PC-3 (cell line): ENCODE measurements at regions not wholly inside any gene's neighbourhood (a gene's known extent, or its start where the extent isn't known, plus 50 kb on each side); places are given as distances from the start of the nearest gene placed in this dataset.

ENCODE experiments used
- ATAC-seq: fragments of 200-7000 bp; cut with Tn5 transposase; 2 replicates; pipeline ENCODE4 v1.9.1; 2020; ENCODE audit warnings: mild to moderate bottlenecking, moderate library complexity
- BruUV-seq: library from RNA; stranded (reverse); fragments of 400-500 nt; replicated peaks from 2 replicates; lab custom pipeline; 2021; lab: Mats Ljungman, UMichigan
- CTCF ChIA-PET: fragments of 300-600 bp; sonication (Branson Sonifier 250); formaldehyde crosslinking; loops from one replicate; lab custom pipeline; 2022; ENCODE audit warnings: antibody characterized with exemption; lab: Charles Lee
- POLR2A ChIA-PET: fragments of 300-600 bp; sonication (Branson Sonifier 250); formaldehyde crosslinking; loops from one replicate; lab custom pipeline; 2022; ENCODE audit warnings: antibody characterized with exemption; ENCODE audit not compliant: unreplicated experiment; lab: Charles Lee
- DNase-seq: peaks from one replicate; pipeline ENCODE4 v3.0.0-alpha.2; 2015
- H2AFZ ChIP-seq: fragments of 300-600 bp; sonication (generic); 2 replicates; pipeline ENCODE4 v1.6.0; 2016; ENCODE audit warnings: antibody characterized with exemption, low read length
- H3F3A ChIP-seq: fragments of 300-600 bp; sonication (generic); one replicate; pipeline ENCODE4 v1.6.0; 2017; ENCODE audit warnings: antibody characterized with exemption, low read length, control low read depth, mild to moderate bottlenecking; ENCODE audit not compliant: unreplicated experiment
- H3K27ac ChIP-seq: fragments of 300-600 bp; sonication (generic); 2 replicates; pipeline ENCODE4 v1.5.1; 2016; ENCODE audit warnings: mild to moderate bottlenecking, low read length
- H3K27me3 ChIP-seq: fragments of 300-600 bp; sonication (generic); 2 replicates; pipeline ENCODE4 v1.6.1; 2016; ENCODE audit warnings: low read length, mixed read lengths
- H3K36me3 ChIP-seq: fragments of 300-600 bp; sonication (generic); 2 replicates; pipeline ENCODE4 v1.6.1; 2016; ENCODE audit warnings: low read depth, mixed run types, low read length, mixed read lengths
- H3K4me1 ChIP-seq: fragments of 300-600 bp; sonication (generic); 2 replicates; pipeline ENCODE4 v1.5.1; 2016; ENCODE audit warnings: low read length; ENCODE audit not compliant: insufficient read depth
- H3K4me2 ChIP-seq: fragments of 300-600 bp; sonication (generic); 2 replicates; pipeline ENCODE4 v1.6.0; 2016; ENCODE audit warnings: low read length
- H3K4me3 ChIP-seq: fragments of 300-600 bp; sonication (generic); 2 replicates; pipeline ENCODE4 v1.5.1; 2016; ENCODE audit warnings: mild to moderate bottlenecking, low read length, mixed read lengths
- H3K79me2 ChIP-seq: fragments of 300-600 bp; sonication (generic); 2 replicates; pipeline ENCODE4 v1.6.1; 2017; ENCODE audit warnings: low read length, mixed read lengths
- H3K9ac ChIP-seq: fragments of 300-600 bp; sonication (generic); 2 replicates; pipeline ENCODE4 v1.6.0; 2016; ENCODE audit warnings: mild to moderate bottlenecking, low read length
- H3K9me2 ChIP-seq: fragments of 300-600 bp; sonication (generic); replicated peaks from 2 replicates; pipeline ENCODE4 v1.6.1; 2016; ENCODE audit warnings: mixed run types, low read length, mixed read lengths
- H3K9me3 ChIP-seq: fragments of 300-600 bp; sonication (generic); 2 replicates; pipeline ENCODE4 v1.6.1; 2016; ENCODE audit warnings: low read length, mixed read lengths
- H4K20me1 ChIP-seq: fragments of 300-600 bp; sonication (generic); 2 replicates; pipeline ENCODE4 v1.6.1; 2016; ENCODE audit warnings: low read length, mixed read lengths
- EZH2 ChIP-seq: fragments of 300-600 bp; sonication (generic); IDR thresholded peaks from one replicate; pipeline ENCODE4 v1.6.1; 2017; ENCODE audit warnings: antibody characterized with exemption, mild to moderate bottlenecking, low read length; ENCODE audit not compliant: unreplicated experiment
- EZH2phosphoT487 ChIP-seq: fragments of 300-600 bp; sonication (generic); IDR thresholded peaks from 2 replicates; pipeline ENCODE4 v1.6.1; 2018; ENCODE audit warnings: mild to moderate bottlenecking, antibody characterized with exemption, low read length, borderline replicate concordance
- intact Hi-C: fragments of 100-400 bp; cut with micrococcal nuclease; formaldehyde crosslinking; loops from 2 replicates; pipeline ENCODE4 v1.9.0; 2023
- TF ChIP-seq, protein P1 (sequence below): fragments of 300-600 bp; sonication (generic); conservative IDR thresholded peaks from 2 replicates; pipeline ENCODE4 v1.5.1; 2017; ENCODE audit warnings: antibody characterized with exemption, low read depth, mild to moderate bottlenecking, low read length

DNA sequence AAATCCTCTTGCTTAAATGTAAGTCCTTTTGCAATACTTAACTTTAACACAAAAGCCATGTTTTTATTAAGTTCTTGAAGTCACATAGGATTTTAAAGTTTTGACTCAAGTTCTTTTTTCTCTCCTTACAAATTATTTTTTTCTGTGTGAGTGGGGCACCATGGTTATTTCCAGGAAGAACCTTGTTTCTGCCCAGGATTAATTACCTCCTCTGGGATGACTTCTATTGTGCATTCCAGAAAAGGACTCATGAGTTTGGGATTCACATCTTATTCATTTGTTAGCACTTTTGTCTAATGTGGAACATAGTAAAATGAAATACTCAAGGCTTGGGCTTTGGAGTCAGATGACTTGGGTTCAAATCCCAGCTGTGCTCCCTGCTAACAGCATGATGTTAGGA, 421.4 kb upstream of the WWC1 start:
- Histone ChIP-seq H3K79me2 (no peaks in the 10 kb centered on the region), H3K4me2 (no peak overlapping the region), H3K9me3 (no peaks in the 10 kb centered on the region), H3K27ac (no peak overlapping the region), H3K36me3 (no peaks in the 10 kb centered on the region), H4K20me1 (no peaks in the 10 kb centered on the region), H3K9me2 (no peaks in the 10 kb centered on the region), H3K4me1 (no peaks in the 10 kb centered on the region), H3F3A (no peaks in the 10 kb centered on the region), H2AFZ (no peak overlapping the region), H3K4me3 (no peak overlapping the region), H3K27me3 (peaks cover 69% of the 10 kb centered on the region), H3K9ac (no peak overlapping the region)
- intact Hi-C loops = no loop called here
- no peak for ATAC-seq
- BruUV-seq = no TSS peak
- TF ChIP-seq, protein P1, sequence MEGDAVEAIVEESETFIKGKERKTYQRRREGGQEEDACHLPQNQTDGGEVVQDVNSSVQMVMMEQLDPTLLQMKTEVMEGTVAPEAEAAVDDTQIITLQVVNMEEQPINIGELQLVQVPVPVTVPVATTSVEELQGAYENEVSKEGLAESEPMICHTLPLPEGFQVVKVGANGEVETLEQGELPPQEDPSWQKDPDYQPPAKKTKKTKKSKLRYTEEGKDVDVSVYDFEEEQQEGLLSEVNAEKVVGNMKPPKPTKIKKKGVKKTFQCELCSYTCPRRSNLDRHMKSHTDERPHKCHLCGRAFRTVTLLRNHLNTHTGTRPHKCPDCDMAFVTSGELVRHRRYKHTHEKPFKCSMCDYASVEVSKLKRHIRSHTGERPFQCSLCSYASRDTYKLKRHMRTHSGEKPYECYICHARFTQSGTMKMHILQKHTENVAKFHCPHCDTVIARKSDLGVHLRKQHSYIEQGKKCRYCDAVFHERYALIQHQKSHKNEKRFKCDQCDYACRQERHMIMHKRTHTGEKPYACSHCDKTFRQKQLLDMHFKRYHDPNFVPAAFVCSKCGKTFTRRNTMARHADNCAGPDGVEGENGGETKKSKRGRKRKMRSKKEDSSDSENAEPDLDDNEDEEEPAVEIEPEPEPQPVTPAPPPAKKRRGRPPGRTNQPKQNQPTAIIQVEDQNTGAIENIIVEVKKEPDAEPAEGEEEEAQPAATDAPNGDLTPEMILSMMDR = no peak
- TF ChIP-seq EZH2 = no peak
- TF ChIP-seq EZH2phosphoT487 = no peak
- ChIA-PET CTCF (no interaction called here), POLR2A (no interaction called here)
- DNase-seq = no peak

DNA sequence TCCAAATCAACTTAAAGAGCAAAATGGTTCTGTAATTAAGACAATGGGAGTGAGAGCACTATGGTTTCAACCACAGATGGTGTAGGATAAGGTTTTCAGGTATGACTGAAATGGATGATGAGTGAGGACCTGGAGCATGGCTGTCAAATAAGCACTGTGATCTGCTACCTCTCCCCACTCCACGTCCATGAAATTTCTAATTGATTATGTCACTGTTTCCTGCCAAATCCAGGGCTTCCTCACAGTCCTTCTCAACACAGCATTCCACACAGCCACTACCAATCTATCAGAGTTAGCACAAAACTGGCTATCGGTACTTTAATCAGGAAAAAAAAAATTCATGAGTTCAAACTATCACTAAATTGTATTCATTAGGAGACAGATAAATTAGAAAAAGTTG, 420.4 kb upstream of the WWC1 start:
- ATAC-seq (no peak), DNase-seq (no peak)
- no peaks in the 10 kb centered on the region for H4K20me1 ChIP-seq
- H3K27me3 ChIP-seq = peaks cover 63% of the 10 kb centered on the region
- ChIA-PET POLR2A (no interaction called here), CTCF (no interaction called here)
- no peaks in the 10 kb centered on the region for H3K9me3 ChIP-seq
- intact Hi-C loops = no loop called here
- no peak overlapping the region for H3K4me2 ChIP-seq
- H3K9me2 ChIP-seq = no peaks in the 10 kb centered on the region
- H3K4me1 ChIP-seq = no peaks in the 10 kb centered on the region
- no peaks in the 10 kb centered on the region for H3K79me2 ChIP-seq
- H3K9ac ChIP-seq = no peak overlapping the region
- TF ChIP-seq, protein P1 = no peak
- TF ChIP-seq EZH2 = no peak
- no peak for TF ChIP-seq EZH2phosphoT487
- H3K27ac ChIP-seq = no peak overlapping the region
- no peak overlapping the region for H2AFZ ChIP-seq
- H3K36me3 ChIP-seq = no peaks in the 10 kb centered on the region
- H3K4me3 ChIP-seq = no peak overlapping the region
- no TSS peak for BruUV-seq
- H3F3A ChIP-seq = no peaks in the 10 kb centered on the region

DNA sequence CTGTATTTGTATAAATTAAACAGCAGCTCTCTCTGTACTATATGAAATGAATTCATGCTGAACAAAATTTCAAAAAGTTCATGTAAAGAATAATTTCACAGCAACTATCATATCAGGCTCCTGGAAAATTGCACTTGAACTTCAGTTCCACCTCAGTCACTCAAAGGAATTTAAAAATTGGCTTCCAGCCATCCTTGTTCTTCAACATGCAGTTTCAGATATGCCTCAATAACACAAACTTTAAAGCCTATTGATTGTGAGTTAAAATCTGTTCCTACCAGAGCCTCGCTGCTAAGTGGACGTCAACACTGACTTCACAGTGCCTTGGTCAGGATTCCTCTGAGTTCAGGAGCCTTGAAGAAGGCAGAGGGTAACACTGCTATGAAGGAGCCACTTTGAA, 418.7 kb upstream of the WWC1 start:
- no peak overlapping the region for H3K4me3 ChIP-seq
- POLR2A ChIA-PET = no interaction called here
- no peaks in the 10 kb centered on the region for H3K79me2 ChIP-seq
- H3K27ac ChIP-seq = no peak overlapping the region
- DNase-seq = no peak
- CTCF ChIA-PET = no interaction called here
- intact Hi-C loops = no loop called here
- no peaks in the 10 kb centered on the region for H3F3A ChIP-seq
- TF ChIP-seq, protein P1 = no peak
- no peak for TF ChIP-seq EZH2
- no peak for TF ChIP-seq EZH2phosphoT487
- no peaks in the 10 kb centered on the region for H4K20me1 ChIP-seq
- peaks cover 54% of the 10 kb centered on the region for H3K27me3 ChIP-seq
- no peaks in the 10 kb centered on the region for H3K9me2 ChIP-seq
- ATAC-seq = no peak
- H3K36me3 ChIP-seq = no peaks in the 10 kb centered on the region
- H3K4me1 ChIP-seq = no peaks in the 10 kb centered on the region
- H3K4me2 ChIP-seq = no peak overlapping the region
- H2AFZ ChIP-seq = no peak overlapping the region
- no TSS peak for BruUV-seq
- H3K9me3 ChIP-seq = no peaks in the 10 kb centered on the region
- no peak overlapping the region for H3K9ac ChIP-seq
